Chondrocyte (in vitro differentiated cells): ENCODE measurements at regions not wholly inside any gene's neighbourhood (a gene's known extent, or its start where the extent isn't known, plus 50 kb on each side); places are given as distances from the start of the nearest gene placed in this dataset.

Experiments
- DNase-seq: peaks from one replicate; pipeline ENCODE4 v3.0.0; 2021; ENCODE audit warnings: mixed read lengths, low spot score
- H3K27ac Mint-ChIP-seq: one replicate; pipeline ENCODE4 v1.8.0; 2021; ENCODE audit warnings: mild to moderate bottlenecking, moderate library complexity, mixed read lengths; ENCODE audit not compliant: unreplicated experiment
- H3K27me3 Mint-ChIP-seq: 2 replicates; pipeline ENCODE4 v1.8.0; 2021; ENCODE audit warnings: low read depth, mixed read lengths
- H3K36me3 Mint-ChIP-seq: 2 replicates; pipeline ENCODE4 v1.8.0; 2021; ENCODE audit warnings: low read depth, mixed read lengths
- H3K4me1 Mint-ChIP-seq: 2 replicates; pipeline ENCODE4 v1.8.0; 2021; ENCODE audit warnings: low read depth, mild to moderate bottlenecking, mixed read lengths
- H3K4me3 Mint-ChIP-seq: one replicate; pipeline ENCODE4 v1.8.0; 2021; ENCODE audit warnings: mild to moderate bottlenecking, moderate library complexity, mixed read lengths; ENCODE audit not compliant: unreplicated experiment
- H3K9me3 Mint-ChIP-seq: 2 replicates; pipeline ENCODE4 v1.8.0; 2021; ENCODE audit warnings: low read depth, mixed read lengths
- CTCF ChIP-seq: fragments of 200-600 bp; sonication (generic); IDR thresholded peaks from 2 replicates; pipeline ENCODE4 v1.5.0; 2021; ENCODE audit warnings: antibody characterized with exemption, mild to moderate bottlenecking, moderate library complexity

- H3K27me3 Mint-ChIP-seq, result no peaks in the 10 kb centered on the region
- H3K36me3 Mint-ChIP-seq, result peaks cover 4% of the 10 kb centered on the region
- peaks cover 3% of the 10 kb centered on the region for H3K4me1 Mint-ChIP-seq
- DNase-seq, result no peak
- peaks cover 8% of the 10 kb centered on the region for H3K9me3 Mint-ChIP-seq
- H3K27ac Mint-ChIP-seq, result no peak overlapping the region
- TF ChIP-seq CTCF, result no peak
- H3K4me3 Mint-ChIP-seq, result no peak overlapping the region
Measured at GRCh38 chr18:26794230-26795101, 71.0 kb downstream of the AQP4 start.

- no peak for TF ChIP-seq CTCF
- Mint-ChIP-seq H3K27ac (no peak overlapping the region), H3K36me3 (no peaks in the 10 kb centered on the region), H3K27me3 (no peaks in the 10 kb centered on the region), H3K4me1 (peaks cover 3% of the 10 kb centered on the region), H3K9me3 (no peaks in the 10 kb centered on the region), H3K4me3 (no peak overlapping the region)
- no peak for DNase-seq
Measured at GRCh38 chr18:26792661-26793060, 72.8 kb downstream of the AQP4 start.

- no peak overlapping the region for H3K4me3 Mint-ChIP-seq
- no peak overlapping the region for H3K27ac Mint-ChIP-seq
- H3K9me3 Mint-ChIP-seq, result no peaks in the 10 kb centered on the region
- H3K27me3 Mint-ChIP-seq, result no peaks in the 10 kb centered on the region
- no peak for TF ChIP-seq CTCF
- peaks cover 3% of the 10 kb centered on the region for H3K4me1 Mint-ChIP-seq
- no peaks in the 10 kb centered on the region for H3K36me3 Mint-ChIP-seq
- no peak for DNase-seq
Measured at GRCh38 chr18:26791676-26792075, 73.8 kb downstream of the AQP4 start.

GRCh38 chr18:26784599-26784998 is 80.9 kb downstream of the AQP4 start:
- Mint-ChIP-seq H3K27ac (no peak overlapping the region), H3K36me3 (peaks cover 3% of the 10 kb centered on the region), H3K4me3 (no peak overlapping the region), H3K27me3 (peaks cover 18% of the 10 kb centered on the region), H3K4me1 (no peaks in the 10 kb centered on the region), H3K9me3 (no peaks in the 10 kb centered on the region)
- DNase-seq, result no peak
- TF ChIP-seq CTCF, result no peak

- H3K27ac Mint-ChIP-seq, result no peak overlapping the region
- TF ChIP-seq CTCF, result no peak
- H3K36me3 Mint-ChIP-seq, result peaks cover 3% of the 10 kb centered on the region
- no peaks in the 10 kb centered on the region for H3K9me3 Mint-ChIP-seq
- DNase-seq, result no peak
- H3K4me1 Mint-ChIP-seq, result no peaks in the 10 kb centered on the region
- no peak overlapping the region for H3K4me3 Mint-ChIP-seq
- H3K27me3 Mint-ChIP-seq, result peaks cover 18% of the 10 kb centered on the region
Measured at GRCh38 chr18:26783170-26783569, 82.3 kb downstream of the AQP4 start.
